ENCODE measurements at regions not wholly inside any gene's neighbourhood (a gene's known extent, or its start where the extent isn't known, plus 50 kb on each side); places are given as distances from the start of the nearest gene placed in this dataset.

- DNase-seq (ENCODE audit: low read depth, low spot score) (no peak), ATAC-seq (no peak), FAIRE-seq (no peak)
- Histone ChIP-seq H3K9ac (ENCODE audit: control insufficient read depth, insufficient read depth, low read length) (no peak overlapping the region), H3K79me2 (ENCODE audit: control insufficient read depth, insufficient read depth, low read length) (no peaks in the 10 kb centered on the region), H3K27me3 (replicated peaks in 1 of 2; ENCODE audit: control insufficient read depth in 2 of 2, insufficient read depth in 2 of 2, low read length in 1 of 2) (no peaks in the 10 kb centered on the region), H4K20me1 (ENCODE audit: control insufficient read depth, insufficient read depth) (no peaks in the 10 kb centered on the region), H3K36me3 (ENCODE audit: control insufficient read depth in 2 of 2, insufficient read depth in 2 of 2, low read length in 1 of 2) (no peaks in the 10 kb centered on the region), H3K27ac (ENCODE audit: control insufficient read depth, insufficient read depth) (no peak overlapping the region), H3K4me2 (ENCODE audit: control insufficient read depth, insufficient read depth) (no peak overlapping the region), H3K9me3 (replicated peaks; ENCODE audit: control insufficient read depth, insufficient read depth, low read length) (no peaks in the 10 kb centered on the region), H3K4me1 (ENCODE audit: control insufficient read depth, insufficient read depth, low read length) (no peaks in the 10 kb centered on the region), H2AFZ (ENCODE audit: control insufficient read depth, low read depth, low read length) (no peak overlapping the region), H3K4me3 (no peak overlapping the region)
- ChIA-PET CTCF (no interaction called here), SMC1A (ENCODE audit: uncharacterized antibody, unreplicated experiment) (no interaction called here), RAD21 (ENCODE audit: unreplicated experiment) (no interaction called here), POLR2A (no interaction called here)
- in situ Hi-C loops (cut with MboI) (no loop called here), intact Hi-C loops (cut with micrococcal nuclease; ENCODE audit: unreplicated experiment) (no loop called here)
- TF ChIP-seq BRCA1 (IDR thresholded peaks at IDR 0.05; ENCODE audit: low read depth, low read length): no peak
- TF ChIP-seq, protein P1, sequence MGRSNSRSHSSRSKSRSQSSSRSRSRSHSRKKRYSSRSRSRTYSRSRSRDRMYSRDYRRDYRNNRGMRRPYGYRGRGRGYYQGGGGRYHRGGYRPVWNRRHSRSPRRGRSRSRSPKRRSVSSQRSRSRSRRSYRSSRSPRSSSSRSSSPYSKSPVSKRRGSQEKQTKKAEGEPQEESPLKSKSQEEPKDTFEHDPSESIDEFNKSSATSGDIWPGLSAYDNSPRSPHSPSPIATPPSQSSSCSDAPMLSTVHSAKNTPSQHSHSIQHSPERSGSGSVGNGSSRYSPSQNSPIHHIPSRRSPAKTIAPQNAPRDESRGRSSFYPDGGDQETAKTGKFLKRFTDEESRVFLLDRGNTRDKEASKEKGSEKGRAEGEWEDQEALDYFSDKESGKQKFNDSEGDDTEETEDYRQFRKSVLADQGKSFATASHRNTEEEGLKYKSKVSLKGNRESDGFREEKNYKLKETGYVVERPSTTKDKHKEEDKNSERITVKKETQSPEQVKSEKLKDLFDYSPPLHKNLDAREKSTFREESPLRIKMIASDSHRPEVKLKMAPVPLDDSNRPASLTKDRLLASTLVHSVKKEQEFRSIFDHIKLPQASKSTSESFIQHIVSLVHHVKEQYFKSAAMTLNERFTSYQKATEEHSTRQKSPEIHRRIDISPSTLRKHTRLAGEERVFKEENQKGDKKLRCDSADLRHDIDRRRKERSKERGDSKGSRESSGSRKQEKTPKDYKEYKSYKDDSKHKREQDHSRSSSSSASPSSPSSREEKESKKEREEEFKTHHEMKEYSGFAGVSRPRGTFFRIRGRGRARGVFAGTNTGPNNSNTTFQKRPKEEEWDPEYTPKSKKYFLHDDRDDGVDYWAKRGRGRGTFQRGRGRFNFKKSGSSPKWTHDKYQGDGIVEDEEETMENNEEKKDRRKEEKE (IDR thresholded peaks at IDR 0.05): no peak
- TF ChIP-seq NRF1 (conservative IDR thresholded peaks at IDR 0.05; ENCODE audit: low read depth, low read length): no peak
- TF ChIP-seq, protein P2, sequence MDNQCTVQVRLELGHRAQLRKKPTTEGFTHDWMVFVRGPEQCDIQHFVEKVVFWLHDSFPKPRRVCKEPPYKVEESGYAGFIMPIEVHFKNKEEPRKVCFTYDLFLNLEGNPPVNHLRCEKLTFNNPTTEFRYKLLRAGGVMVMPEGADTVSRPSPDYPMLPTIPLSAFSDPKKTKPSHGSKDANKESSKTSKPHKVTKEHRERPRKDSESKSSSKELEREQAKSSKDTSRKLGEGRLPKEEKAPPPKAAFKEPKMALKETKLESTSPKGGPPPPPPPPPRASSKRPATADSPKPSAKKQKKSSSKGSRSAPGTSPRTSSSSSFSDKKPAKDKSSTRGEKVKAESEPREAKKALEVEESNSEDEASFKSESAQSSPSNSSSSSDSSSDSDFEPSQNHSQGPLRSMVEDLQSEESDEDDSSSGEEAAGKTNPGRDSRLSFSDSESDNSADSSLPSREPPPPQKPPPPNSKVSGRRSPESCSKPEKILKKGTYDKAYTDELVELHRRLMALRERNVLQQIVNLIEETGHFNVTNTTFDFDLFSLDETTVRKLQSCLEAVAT (IDR thresholded peaks at IDR 0.05): no peak
- no peak for TF ChIP-seq ASH2L (IDR thresholded peaks at IDR 0.05; ENCODE audit: borderline replicate concordance, low read depth)
- no peak for TF ChIP-seq MEF2A (IDR thresholded peaks at IDR 0.05; ENCODE audit: insufficient read depth, low read depth, low read length)
- TF ChIP-seq ZNF622 (IDR thresholded peaks at IDR 0.05): no peak
- TF ChIP-seq, protein P3, sequence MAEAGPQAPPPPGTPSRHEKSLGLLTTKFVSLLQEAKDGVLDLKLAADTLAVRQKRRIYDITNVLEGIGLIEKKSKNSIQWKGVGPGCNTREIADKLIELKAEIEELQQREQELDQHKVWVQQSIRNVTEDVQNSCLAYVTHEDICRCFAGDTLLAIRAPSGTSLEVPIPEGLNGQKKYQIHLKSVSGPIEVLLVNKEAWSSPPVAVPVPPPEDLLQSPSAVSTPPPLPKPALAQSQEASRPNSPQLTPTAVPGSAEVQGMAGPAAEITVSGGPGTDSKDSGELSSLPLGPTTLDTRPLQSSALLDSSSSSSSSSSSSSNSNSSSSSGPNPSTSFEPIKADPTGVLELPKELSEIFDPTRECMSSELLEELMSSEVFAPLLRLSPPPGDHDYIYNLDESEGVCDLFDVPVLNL (IDR thresholded peaks at IDR 0.05; ENCODE audit: low read depth, low read length): no peak
- whole genome bisulfite sequencing (ENCODE audit: insufficient coverage, insufficient replicate concordance, low lambda C conversion rate, missing lambda C conversion rate): 24% methylated on average over 2 of the region's 2 CpGs
- no TSS peak for BruUV-seq (replicated peaks)
Measured at GRCh38 chr13:69461397-69461796, 646.2 kb upstream of the ATXN8OS start.
